NCI-H187 (cell line): ENCODE measurements at regions not wholly inside any gene's neighbourhood (a gene's known extent, or its start where the extent isn't known, plus 50 kb on each side); places are given as distances from the start of the nearest gene placed in this dataset.
"Not testable (repeated sequence)": the region's sequence is repeated elsewhere in the genome, so short reads cannot be mapped to it uniquely, and the experiment has no call there.

Experiments
- DNase-seq, 2 experiments: peaks; one replicate each; lab custom pipeline; 2025; lab: John Stamatoyannopoulos, UW

DNA sequence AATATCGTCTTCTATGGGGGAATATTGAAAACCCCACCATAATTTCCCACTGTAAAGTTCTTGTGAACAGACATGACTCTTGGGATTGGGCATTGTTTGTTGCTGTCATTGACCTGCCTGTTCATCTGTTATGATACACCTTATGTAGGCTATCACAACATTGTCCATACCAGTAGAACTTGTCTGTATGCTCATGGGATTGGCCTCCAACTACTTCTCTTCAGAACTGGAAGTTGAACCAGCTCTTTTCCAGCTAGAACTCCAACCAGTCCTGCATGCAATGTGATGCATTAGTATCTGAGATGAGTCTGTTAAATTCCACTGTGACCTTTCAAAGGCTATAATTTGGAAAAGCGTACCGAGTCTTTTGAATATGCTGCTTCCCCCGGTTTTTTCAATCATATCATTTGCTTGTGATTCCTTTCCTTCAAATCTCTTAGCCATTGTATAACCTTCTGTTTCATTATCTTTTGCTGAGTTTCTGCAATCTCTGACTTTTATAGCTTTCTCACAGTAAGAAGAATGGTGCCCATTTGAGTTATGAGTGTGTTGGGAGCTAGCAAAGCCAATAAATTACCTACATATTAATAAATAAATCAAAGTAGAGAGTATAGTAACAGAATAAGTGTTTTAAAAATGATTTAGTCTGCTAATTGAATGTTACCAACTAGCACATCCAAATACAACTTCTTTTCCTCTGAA lies 101.9 kb downstream of the PLK2 start:
- DNase-seq: no peak

DNA sequence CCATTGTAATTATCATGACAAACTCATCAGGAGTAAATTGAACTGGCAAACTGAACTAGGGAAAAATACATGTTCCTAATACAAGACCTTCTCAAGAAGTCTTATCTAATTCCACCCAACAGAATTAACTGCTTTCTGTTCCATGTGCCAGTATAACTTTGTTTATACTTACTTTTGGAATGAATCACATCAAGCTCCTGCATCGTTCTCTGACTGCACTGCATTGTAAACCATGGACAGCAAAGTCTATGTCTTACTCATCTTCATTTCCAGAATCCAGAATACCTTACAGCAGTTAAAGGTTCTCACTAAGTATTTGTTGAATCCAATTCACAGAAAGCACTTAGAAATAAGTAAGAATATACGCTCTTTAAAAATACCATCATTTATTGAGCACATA lies 102.8 kb downstream of the PLK2 start:
- no peak for DNase-seq

DNA sequence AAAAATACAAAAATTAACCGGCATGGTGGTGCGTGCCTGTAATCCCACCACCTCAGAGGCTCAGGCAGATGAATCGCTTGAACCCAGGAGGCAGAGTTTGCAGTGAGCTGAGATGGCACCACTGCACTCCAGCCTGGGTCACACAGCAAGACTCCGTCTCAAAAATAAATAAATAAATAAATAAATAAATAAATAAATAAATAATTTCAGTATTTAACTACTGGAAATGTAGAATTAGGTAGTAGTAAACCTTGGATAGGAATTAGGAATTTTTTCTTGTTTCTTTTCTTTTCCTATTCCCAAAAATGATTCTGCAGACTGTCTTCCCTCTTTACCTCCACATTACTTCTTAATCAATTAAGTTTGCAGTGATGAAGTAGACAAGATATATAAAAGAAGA lies 103.2 kb downstream of the PLK2 start:
- no peak for DNase-seq

DNA sequence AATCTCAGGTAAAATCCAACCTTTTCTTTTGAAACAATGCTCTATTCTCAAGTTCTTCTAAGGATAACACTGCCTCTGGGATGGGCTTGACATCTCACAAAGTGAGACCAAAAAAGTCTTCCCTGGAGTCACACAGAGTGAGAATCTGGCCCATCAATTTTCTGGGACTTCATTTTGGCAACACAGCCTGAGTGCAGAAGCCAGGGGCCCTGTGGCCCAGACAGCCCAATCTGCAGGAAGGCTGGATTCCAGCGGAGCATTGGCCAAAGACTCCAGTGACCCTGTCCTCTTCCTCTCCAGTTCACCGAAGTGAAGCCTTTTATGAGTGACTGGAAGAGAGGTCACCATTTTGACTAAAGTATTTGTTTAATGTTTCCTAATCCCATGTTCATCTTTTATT lies 105.1 kb downstream of the PLK2 start:
- DNase-seq: no peak

DNA sequence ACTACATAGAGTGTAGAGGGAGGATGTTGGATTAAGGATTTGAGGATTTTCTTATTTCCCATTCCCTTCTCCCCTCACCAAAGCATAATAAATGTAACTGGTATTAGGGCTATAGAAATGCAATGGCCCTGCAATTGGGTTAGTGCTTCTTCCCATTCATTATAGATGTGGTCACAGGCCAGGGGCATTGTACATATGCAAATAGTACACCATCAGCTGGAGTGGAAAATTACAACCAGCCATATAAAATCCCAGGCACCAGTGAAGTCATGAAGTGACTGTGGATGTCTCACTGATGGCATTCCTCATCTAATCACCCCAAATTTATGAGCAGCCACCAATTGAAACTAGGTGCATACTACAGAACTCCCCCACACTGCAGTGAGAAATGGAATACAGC lies 105.9 kb downstream of the PLK2 start:
- no peak for DNase-seq

DNA sequence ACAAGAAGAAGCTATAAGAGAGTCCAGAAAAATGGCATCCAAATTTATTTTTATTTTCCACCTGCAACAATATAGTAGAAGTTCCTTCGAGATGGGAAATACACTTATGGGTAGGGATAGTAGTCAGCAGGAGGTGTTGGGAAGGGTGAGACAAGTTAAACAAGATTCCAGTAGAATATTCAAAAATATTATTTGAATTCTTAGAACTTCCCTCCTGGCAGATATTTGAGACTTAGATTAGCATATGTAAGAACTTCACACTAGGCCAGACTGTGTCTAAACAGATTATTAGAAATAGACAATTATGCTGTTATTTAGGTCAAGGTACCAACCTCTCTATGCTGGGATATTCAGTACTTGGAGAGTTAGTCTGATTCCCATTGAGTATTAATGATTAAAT lies 108.7 kb downstream of the PLK2 start:
- no peak for DNase-seq

DNA sequence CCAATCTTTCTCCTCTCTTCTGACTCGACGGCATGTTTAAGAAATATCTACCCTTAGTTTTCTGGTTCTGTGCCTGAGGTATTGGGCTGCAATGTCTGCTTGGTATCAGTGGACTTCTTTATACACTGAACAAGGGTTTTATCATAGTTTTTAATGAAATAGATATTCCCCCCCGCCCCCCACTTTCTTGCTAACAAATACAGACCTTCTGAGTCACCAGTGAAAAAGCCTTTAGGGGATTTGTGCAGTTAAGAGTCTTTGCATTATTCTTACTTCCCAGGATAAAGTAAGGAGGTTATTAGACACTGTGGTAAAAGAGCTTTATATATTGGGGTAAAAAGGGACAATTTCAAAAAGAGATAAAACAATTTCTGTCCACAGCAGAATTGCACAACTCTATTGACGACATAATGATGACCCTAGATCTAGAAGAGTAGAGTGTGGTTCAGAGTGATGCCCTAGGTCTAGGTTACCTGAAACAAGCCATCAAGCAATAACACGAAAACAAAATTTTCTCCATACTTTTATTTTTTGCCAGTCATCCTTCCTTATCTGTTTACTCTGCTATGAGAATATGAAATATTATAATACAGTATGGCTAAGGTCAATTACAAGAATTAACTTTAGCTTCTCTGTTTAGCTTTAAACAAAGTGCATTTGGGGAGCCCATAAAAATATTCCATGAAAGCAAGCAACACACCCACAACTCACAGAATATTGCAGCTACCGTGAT lies 110.7 kb downstream of the PLK2 start:
- DNase-seq: no peak

DNA sequence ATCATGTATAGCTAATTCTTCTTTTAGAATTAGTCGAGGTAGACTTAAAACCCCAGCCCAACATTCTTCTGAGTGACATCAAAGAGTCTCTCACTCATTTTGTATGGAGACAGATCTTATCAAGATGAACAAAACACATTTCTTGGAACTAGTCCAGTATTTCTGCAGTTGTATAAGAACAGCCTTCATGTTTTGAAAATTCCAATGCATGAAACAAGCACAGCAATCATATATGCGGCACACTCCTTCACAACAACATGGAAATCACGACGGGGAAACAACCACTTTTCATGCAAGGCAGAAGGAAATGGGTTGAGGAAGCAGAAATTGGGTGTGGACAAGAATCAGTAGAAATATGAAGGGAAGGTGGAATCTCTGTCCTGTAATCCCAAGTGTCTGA lies 113.8 kb downstream of the PLK2 start:
- no peak for DNase-seq

DNA sequence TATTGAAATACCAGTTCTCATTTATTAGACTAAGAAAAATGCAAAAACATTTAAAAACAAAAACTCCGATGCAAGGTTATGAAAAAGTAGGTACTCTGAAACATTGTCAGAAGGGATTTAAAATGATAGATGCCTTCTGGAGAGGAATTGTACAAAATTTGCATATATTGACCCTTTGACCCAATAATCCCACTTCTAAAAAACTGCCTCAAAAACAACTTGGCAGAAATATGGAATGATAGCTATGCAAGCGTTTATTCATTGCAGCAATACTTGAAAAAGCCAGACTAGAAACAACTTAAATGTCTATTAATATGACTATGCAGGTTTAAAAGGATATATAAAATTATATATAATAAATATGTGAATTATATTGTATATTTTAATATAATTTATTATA lies 118.4 kb downstream of the PLK2 start:
- DNase-seq: no peak

DNA sequence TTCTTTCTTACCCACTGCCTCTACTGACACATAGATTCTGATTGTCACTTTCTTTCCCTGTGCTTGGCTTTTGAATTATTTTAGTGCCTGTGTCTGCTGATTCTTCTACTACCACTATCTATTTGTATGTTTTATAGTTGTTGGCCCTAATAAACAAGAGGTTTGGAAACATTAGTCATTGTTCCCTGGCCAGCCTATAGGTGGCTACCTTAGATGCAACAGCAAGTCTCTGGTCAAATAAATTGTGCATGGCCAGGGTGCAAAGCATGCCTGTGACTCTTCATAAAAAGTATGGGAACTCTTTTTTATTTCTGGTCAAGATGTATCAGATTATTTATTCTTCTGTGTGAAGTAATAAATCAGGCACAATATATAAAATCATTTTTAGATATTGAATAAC lies 124.4 kb downstream of the PLK2 start:
- DNase-seq: no peak

DNA sequence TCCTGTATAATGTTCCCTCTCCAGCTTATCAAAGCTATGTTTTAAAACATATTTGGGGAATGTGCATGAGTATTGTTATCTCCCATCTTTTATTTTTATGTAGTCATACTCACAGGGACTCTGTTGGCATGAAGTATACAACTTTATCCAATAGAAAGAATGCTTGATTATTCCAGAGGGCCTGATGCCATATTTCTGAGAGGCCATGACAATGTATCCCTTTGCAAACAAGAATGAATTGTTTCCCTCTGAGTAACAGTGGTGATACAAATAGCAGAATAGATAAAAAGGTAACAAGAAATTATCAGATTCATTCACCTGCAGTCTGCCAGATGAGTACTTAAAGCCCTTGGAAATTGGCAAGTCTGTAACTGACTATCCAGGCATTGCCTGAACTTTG lies 125.9 kb downstream of the PLK2 start:
- no peak for DNase-seq

DNA sequence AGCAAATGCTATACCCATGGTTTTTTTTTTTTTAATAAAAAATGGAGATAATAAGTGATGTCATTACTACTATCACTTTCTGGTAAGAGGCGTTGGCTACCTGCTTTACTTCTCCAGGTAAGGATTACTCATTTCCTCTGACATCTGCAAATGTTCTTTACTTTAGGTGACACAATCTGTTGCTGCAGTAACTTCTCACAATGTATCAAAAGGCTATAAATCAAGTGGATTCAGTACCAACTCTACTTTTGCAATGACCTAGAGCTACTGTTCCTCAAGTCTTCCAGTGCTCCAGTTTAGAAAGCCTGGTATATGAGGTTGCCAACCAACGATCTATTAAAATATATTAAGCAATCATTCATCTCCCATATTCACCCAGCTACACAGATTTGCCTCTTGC lies 129.1 kb downstream of the PLK2 start:
- no peak for DNase-seq

DNA sequence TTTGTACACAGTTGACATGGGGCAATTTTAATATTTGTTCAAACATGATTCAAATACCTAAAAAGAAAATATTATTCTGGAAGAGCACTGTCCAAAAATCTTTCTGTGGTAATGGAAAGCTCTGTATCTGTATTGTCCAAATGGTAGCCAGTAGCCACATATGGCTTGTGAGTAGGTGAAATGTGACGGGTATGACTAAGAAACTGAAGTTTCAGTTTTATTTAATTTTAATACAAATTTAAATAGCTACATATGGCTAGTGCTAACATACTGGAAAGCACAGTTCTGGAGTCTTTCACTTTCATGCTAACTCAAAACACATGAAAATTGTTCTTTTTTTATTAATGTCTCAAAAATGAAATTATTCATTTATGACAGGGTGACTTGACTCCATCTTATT lies 132.6 kb downstream of the PLK2 start:
- DNase-seq: no peak

DNA sequence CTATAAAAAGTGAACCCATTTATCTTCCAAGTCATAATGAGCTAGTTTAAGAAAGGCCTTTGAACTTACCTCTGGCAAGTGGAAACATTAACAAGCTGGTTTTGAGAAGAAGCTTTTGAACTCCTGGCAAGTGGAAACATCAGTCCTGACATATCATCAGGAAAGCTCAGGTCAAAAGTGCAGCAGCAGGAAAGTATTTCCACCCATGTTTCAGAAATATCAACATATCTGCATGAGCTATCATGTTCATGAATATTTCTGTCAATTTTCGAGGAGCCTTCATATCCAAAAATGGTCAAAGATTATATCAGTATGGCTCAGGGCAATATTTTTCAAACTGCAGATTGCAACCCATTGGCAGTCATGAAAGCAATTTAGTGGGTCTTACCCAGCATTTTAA lies 133.9 kb downstream of the PLK2 start:
- DNase-seq: no peak

DNA sequence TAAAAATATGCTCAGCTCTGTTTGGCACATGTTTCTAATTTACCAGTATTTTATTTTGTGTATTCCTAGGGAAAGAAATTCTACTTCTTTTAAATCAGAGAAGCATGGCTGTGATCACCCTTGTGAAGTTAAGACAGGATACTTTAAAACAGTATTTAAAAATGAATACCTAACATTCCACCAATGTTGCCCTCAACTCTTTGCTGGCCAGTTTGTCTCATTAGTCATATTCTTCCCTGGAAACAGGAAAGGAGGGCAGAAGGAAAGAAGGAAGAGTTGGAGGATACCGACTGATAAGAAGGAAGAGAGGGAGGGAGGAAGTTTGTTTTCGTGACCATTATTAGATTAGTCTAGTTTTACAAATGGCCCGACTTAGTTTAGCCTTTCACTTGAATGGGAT lies 137.4 kb downstream of the PLK2 start:
- DNase-seq: no peak

DNA sequence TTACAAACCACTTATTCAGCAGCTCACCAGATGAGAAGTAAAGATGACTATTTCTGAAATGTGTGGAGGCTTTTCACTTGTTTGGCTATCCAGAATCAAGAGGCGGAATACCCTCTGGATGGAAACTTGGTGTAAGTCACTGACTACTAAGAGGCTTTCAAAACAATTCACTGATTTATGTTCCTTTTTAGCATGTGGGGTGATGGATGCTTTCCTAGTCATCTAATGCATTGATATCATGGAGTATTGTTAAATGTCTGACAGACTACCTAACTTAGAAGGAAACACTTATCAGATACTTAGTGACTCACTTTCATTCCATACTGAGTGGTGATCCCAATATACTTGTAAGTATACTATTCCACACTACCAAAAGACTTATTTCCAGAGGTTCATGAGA lies 141.4 kb downstream of the PLK2 start:
- no peak for DNase-seq

DNA sequence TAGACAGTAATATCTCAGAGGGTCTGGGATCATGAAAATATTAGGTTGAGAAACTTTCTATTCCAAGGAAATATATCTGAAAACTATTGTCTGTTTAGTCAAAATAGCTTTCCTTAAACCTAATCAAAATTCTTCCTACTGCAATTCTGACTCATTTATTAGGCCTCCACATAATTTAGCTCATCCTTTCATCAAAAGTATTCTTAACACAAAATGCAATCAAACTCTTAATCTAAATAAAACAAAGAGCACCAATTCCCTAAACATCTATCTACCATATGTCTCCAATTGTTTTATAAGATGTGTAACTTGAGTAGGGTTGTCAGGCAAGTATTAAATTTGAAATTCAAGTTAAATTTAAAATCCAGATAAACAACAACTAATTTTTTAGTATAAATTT lies 142.1 kb downstream of the PLK2 start:
- DNase-seq: no peak

DNA sequence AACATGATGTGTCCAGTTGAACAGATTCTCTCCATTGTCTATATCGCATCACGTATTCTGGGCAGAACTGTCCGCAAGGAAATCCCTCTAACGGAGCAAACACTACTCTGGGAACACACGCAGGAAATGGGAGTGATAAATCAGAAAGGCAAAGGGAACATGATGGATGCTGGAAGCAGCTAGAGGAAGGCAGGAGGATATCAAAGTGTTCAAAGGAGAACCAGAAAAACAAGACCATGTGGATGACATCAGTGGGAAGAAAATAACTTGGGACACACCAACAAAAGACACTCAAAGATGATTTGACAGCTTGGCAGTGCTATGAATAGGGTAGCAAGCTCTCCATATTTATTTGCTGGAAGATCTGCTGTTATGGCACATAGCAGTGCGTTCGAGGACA lies 142.9 kb downstream of the PLK2 start:
- no peak for DNase-seq

DNA sequence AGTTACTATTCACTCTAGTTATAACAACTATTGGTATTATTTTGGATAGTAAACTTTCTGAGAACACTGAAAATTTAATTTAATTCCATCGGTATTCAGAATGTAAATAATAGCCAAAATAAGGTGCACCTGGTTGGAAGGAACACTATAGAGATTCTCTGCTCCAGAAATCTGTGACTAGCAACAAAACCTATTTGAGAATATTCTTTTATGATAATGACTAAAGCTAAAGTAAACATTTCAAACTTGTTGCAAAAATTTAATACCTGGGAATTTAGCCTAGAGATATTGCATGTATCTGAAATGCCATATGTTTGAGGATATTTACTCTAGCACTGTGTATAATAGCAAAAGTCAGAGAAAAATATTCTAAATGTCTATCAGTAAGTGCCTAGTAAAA lies 144.1 kb downstream of the PLK2 start:
- DNase-seq: no peak

DNA sequence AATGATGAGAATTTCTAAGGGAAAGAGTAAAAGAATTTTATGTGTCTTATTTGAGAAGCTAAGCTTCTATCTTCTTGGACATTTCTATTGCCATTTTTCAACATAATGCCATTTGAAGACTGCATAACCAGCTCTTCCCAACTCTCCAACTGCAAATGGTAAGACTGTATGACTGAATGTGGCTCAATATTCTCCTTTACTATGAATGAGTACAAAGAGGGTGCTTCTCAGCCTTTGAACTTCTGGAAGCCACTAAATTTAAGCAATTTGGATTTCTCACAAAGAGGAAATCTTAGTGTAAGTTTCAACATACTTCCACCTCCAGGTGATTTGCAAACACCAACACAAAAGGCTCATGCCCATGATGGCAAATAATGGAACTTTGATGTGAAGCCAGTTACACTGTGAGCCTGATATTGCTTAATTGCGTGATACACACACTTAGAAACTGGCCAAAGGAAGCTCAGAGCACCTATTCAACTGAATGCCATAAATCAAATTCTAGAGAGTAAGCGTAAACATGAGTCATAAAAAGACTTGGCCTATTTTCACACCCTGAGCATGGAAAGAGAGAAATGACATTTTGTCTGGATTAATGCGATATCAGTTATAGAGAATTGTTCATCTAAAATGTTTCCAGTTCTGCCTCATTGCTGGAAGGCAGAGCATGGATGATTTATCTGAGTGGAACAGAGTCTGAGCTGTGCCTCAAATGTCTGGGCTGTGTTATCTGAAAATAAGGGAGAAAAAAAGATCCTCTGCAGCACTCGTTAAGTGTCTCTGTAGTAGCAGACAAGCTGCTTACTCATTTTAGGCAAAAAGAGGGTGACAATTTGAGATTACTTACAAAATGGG lies 145.3 kb downstream of the PLK2 start:
- no peak for DNase-seq

DNA sequence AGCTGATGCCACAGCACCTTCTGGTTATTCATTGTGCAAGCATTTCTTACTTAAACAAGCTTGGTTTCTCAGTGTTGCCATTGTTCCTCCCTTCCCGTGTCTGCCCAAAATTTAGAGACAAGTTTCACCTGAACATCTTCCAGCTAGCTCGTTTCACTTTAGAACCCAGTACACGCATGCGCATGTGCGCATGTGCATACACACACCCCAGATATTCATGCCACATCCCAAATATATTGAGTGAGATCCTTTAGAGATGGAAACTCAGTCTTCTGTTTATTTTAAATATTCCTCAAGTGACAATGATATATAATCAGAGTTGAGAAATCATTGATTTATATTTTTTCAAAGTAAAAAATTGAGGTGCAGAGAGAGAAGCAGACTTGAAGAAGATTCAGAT lies 147.6 kb downstream of the PLK2 start:
- no peak for DNase-seq

DNA sequence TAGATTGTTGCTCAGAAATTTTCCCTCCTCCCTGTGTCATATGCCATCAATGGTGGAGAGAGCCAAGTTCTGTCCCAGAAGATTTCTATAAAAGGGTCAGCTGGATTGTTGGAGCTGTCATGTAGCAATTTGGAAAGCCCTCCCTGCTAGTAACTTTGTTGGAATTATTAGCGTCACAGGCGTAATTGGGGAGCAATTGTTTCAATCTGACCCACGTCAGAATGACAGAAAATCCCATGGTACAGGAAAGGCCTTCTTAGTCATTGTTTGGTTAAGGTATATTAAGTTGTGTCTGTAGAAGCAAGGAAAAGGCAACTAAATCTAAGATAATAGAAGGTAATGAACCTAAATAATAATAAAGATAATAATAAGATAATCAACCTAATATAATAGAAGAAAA lies 148.4 kb downstream of the PLK2 start:
- no peak for DNase-seq

DNA sequence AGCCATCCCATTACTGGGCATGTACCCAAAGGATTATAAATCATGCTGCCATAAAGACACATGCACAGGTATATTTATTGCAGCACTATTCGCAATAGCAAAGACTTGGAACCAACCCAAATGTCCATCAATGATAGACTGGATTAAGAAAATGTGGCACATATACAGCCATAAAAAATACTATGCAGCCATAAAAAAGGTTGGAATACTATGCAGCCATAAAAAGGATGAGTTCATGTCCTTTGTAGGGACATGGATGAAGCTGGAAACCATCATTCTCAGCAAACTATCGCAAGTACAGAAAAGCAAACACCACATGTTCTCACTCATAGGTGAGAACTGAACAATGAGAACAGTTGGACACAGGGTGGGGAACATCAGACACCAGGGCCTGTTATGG lies 151.5 kb downstream of the PLK2 start:
- DNase-seq: not testable (repeated sequence)
